ENCODE measurements at regions not wholly inside any gene's neighbourhood (a gene's known extent, or its start where the extent isn't known, plus 50 kb on each side); places are given as distances from the start of the nearest gene placed in this dataset.

DNA sequence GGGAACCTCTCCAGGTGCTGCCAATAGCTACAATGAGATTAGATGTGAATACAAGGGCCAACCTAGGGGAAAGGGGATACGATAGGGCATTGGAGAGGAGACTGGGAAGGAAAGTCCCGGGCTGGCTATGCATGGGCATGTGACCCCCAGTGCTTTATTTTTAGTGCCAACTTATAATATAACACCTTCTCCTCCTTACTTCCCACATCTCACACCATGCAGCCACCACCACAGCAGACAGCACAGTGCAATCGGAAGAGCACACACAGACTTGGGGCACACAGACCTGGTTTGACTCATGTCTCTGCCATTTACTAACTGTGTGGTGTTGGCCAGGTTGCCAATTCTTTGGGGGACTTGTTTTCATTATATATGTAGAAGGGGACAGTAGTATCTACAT, 85.4 kb downstream of the TOMM20 start:
- Histone ChIP-seq H3K14ac (ENCODE audit: insufficient read depth, low read length) (no peak overlapping the region), H3K9me3 (ENCODE audit: control insufficient read depth, low read depth, low read length) (no peaks in the 10 kb centered on the region), H3T11ph (ENCODE audit: low read length) (no peak overlapping the region), H3K4ac (ENCODE audit: low read depth, low read length) (no peak overlapping the region), H4K5ac (ENCODE audit: insufficient read length, low read depth, low read length) (no peak overlapping the region), H3K23me2 (ENCODE audit: insufficient read length, low read depth, low read length, poor library complexity, severe bottlenecking) (no peaks in the 10 kb centered on the region), H4K8ac (replicated peaks; ENCODE audit: insufficient read length, low read depth, low read length) (no peak overlapping the region), H2BK120ac (ENCODE audit: low read depth, low read length, poor library complexity, severe bottlenecking) (no peak overlapping the region), H3K79me2 (ENCODE audit: insufficient read depth, low read length) (no peaks in the 10 kb centered on the region), H3K18ac (ENCODE audit: insufficient read length, low read depth, low read length) (no peak overlapping the region), H2AFZ (ENCODE audit: low read length) (no peak overlapping the region), H3K4me1 (ENCODE audit: insufficient read depth, low read length) (no peaks in the 10 kb centered on the region), H2BK12ac (ENCODE audit: insufficient read length, low read depth, low read length) (no peak overlapping the region), H3K27me3 (ENCODE audit: insufficient read depth, low read length) (no peaks in the 10 kb centered on the region), H3K23ac (ENCODE audit: insufficient read length, low read depth, low read length) (no peak overlapping the region), H4K20me1 (ENCODE audit: control insufficient read depth, insufficient read depth, insufficient read length) (no peaks in the 10 kb centered on the region), H3K4me2 (ENCODE audit: insufficient read depth, insufficient read length, low read length) (no peak overlapping the region), H3K9ac (ENCODE audit: extremely low read depth, insufficient read length, low read length) (no peak overlapping the region), H2BK20ac (ENCODE audit: low read depth, low read length, poor library complexity, severe bottlenecking) (no peak overlapping the region), H3K79me1 (ENCODE audit: insufficient read depth, low read depth, low read length, poor library complexity, severe bottlenecking) (no peaks in the 10 kb centered on the region), H2BK5ac (ENCODE audit: insufficient read length, low read length) (no peak overlapping the region), H4K91ac (ENCODE audit: insufficient read length, low read depth, low read length) (no peak overlapping the region), H2BK15ac (ENCODE audit: low read depth, low read length) (no peak overlapping the region), H3K56ac (ENCODE audit: insufficient read length, low read depth, low read length) (no peak overlapping the region), H2AK5ac (ENCODE audit: insufficient read length, low read length) (no peak overlapping the region), H3K27ac (ENCODE audit: insufficient read length, low read depth, low read length) (no peak overlapping the region)
- 0 out of 4 replicates have a peak, but pooled peaks cover 0 to 2% of the 10 kb centered on the region in 2 experiments for H3K4me1 Mint-ChIP-seq
- TF ChIP-seq, protein P1, sequence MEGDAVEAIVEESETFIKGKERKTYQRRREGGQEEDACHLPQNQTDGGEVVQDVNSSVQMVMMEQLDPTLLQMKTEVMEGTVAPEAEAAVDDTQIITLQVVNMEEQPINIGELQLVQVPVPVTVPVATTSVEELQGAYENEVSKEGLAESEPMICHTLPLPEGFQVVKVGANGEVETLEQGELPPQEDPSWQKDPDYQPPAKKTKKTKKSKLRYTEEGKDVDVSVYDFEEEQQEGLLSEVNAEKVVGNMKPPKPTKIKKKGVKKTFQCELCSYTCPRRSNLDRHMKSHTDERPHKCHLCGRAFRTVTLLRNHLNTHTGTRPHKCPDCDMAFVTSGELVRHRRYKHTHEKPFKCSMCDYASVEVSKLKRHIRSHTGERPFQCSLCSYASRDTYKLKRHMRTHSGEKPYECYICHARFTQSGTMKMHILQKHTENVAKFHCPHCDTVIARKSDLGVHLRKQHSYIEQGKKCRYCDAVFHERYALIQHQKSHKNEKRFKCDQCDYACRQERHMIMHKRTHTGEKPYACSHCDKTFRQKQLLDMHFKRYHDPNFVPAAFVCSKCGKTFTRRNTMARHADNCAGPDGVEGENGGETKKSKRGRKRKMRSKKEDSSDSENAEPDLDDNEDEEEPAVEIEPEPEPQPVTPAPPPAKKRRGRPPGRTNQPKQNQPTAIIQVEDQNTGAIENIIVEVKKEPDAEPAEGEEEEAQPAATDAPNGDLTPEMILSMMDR (conservative IDR thresholded peaks at IDR 0.05), result no peak
- H3K27ac Mint-ChIP-seq, result no peak overlapping the region
- no peak for DNase-seq
- peaks cover 10 to 13% of the 10 kb centered on the region in 2 experiments for H3K9me3 Mint-ChIP-seq
- no CpG with 5 or more reads among the region's 3 CpGs for WGBS (ENCODE audit: extremely low coverage, insufficient read length, low lambda C conversion rate)
- peaks cover 0 to 17% (median 0%) of the 10 kb centered on the region in 3 experiments; a peak in 3 of 7 replicates for H3K36me3 Mint-ChIP-seq (ENCODE audit: insufficient read depth in 1 of 3, low read depth in 3 of 3)
- H3K4me3 Mint-ChIP-seq, result no peak overlapping the region
- H3K27me3 Mint-ChIP-seq (ENCODE audit: low read depth), result no peaks in the 10 kb centered on the region

Measured in H9 (cell line).